ENCODE measurements at regions not wholly inside any gene's neighbourhood (a gene's known extent, or its start where the extent isn't known, plus 50 kb on each side); places are given as distances from the start of the nearest gene placed in this dataset.

DNA sequence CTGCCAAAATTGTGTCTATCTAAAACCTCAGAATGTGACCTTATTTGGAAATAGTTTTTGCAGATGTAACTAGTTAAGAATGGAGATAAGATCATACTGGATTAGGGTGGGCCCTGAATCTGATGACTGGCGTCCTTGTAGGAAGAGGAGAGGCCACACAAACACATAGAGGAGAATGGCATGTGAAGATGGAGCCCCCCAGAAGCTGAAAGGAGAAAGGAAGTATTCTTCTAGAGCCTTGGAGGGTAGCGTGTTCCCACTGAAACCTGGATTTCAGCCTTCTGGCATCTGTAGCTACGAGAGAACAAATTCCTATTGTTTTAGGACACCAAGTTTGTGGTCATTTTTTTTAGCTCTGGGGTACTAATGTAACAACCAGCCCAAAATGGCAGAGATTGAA is 423.0 kb upstream of the TPM1 start:
- no peak for DNase-seq

DNA sequence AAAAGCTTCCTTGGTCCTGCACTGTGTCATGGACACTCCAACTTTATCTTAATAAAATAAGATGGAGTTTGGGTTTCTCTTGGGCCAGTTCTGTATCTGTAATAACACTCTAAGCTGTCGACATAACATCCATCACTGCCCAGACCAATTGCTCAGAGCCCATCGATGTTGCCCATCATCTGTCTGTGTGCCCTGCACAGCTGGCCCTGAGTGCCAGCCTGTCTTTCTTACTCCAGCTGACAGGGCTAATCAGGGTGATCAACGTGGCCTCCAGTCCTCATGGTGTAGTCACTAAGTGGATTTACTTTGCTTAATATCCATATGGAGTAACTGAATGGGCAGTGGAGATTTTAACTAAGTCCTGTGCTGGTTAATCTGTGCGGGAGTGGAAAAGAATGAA is 419.8 kb upstream of the TPM1 start:
- no peak for DNase-seq

- DNase-seq, result no peak
Observed at GRCh38 chr15:62624547-62625378, 417.8 kb upstream of the TPM1 start.

DNA sequence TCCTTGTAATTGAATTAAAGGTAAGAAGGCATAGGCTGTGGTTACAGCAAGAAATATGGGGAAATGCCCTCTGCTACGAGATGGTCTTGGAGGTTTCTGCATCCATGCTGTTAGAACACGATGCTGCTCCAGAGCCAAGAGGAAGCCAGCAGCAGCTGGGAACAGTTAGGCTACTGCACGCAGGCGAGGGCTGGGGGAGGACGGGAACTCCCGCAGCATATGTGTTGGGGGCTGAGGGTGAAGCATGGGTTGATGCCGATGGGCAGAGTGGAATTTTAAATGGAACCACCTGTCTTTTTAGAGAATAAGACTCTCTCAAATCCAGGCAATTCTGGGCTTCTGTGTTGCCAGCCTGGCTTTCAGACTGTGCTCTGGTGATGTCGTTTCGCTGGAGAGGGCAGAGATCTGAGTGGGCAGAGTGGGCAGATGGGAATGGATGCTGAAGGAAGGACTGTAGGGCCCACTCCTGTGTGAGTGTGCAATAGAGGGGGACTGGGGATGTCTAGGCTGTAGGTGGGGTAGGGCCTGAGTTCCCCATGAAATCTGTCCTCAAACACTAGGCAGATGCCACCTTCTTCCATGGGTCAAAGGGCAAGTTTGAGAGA is 417.0 kb upstream of the TPM1 start:
- DNase-seq, result no peak

GRCh38 chr15:62626903-62627302 is 415.6 kb upstream of the TPM1 start:
- no peak for DNase-seq

GRCh38 chr15:62631076-62631724 is 411.3 kb upstream of the TPM1 start:
- no peak for DNase-seq

DNA sequence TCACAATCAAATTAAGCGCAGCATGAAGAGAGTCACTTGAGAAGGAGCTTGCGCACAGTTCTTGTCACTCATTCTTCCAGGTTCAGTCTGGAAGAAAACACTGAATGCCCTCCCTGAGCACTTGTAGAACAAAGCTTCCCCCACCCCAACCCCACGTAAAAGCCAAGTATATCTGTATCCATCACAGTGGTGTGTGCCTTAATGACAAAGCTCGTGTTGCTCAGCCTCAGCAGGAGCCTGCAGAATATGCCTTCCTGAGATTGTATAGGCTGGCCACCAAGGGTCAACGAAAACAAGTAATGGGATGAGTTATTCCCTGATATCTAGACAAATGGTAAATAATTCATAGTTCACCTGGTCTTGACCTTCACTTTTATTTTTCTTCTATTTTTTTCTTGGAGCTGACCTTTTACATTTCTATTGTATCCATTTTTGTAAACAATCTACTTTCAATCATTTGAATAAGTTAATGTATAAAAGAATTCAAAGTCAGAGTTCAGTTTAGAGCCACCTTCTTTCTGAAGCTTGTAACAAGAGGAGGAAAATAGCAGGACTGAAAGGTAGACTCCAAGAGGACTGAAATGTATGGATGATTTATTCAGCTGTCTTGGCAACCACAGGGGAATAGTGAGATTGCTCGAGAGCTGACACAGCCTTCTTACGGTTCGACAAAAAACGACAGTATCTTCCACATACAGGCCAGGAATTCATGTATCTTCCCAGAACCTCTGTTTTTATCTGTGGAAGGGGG is 405.5 kb upstream of the TPM1 start:
- peak; percentile 26 for DNase-seq

DNA sequence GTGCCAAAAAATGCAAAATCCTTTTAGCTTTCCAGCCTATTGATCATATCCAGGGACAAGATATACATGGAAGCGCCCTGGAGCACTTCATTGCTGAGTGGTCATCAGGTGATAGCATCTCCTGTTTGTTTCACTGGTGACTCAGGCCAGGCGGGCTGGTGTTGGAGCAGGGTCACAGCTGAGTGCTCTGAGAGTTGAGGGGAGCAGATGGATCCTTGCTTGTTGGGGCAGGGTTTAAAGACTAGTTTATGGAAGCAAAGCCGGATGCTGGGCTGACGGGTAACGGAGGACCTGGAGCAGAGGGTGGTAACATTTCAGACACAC is 405.0 kb upstream of the TPM1 start:
- DNase-seq, result no peak

GRCh38 chr15:62637950-62638619 is 404.5 kb upstream of the TPM1 start:
- no peak for DNase-seq

- no peak for DNase-seq
Observed at GRCh38 chr15:62639432-62639831, 403.1 kb upstream of the TPM1 start.

- DNase-seq, result no peak
Observed at GRCh38 chr15:62639906-62640605, 402.5 kb upstream of the TPM1 start.

GRCh38 chr15:62641825-62642224 is 400.7 kb upstream of the TPM1 start:
- no peak for DNase-seq

DNA sequence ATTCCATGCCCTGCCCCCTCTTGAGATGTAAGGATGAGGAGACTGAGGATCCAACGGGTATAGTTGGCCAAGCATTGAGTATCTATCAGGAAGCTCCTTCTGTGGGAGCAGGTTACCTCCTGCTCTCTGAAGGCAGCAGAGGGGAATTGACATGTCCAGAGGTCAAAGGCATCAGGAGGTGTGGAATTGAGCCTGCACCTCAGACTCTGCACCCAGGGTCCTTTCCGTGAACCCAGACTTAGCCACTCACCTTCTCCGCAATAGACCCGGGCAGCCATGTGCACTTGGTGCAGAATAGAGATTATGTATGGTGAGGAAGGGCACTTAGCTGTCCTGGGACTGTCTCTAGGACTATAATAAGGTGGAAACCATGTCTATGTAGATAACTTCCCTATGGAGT is 399.0 kb upstream of the TPM1 start:
- no peak for DNase-seq

- no peak for DNase-seq
Observed at GRCh38 chr15:62644216-62644888, 398.2 kb upstream of the TPM1 start.

- peak; percentile 45 for DNase-seq
Observed at GRCh38 chr15:62644889-62645742, 397.4 kb upstream of the TPM1 start.

DNA sequence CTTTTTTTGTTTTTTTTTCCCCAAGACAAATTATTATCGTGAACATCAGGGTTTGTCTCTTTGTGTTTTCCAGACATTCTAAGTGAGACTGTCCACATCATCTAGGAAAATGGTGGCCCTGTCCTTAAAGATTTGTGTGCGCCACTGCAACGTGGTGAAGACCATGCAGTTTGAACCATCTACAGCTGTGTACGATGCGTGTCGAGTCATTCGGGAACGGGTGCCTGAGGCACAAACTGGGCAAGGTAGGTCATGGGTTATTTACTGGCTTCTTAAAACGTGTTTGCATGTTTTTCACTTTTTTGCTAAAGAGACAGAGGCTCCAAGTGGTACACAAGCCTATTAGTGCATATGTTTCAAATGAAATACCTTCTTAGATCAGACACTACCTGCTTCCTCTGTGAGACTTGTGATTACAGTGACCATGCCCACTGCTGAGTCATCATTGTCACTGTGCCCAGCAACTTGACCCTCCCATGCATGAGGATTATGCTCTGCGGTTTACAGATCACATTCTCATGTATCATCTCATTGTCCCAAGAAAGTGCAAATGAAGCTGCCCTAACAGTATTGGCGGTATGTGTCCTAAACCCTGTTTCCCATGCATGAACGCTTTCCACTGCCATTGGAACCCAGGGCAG is 395.2 kb upstream of the TPM1 start:
- no peak for DNase-seq

GRCh38 chr15:62647843-62648505 is 394.6 kb upstream of the TPM1 start:
- DNase-seq, result no peak

DNA sequence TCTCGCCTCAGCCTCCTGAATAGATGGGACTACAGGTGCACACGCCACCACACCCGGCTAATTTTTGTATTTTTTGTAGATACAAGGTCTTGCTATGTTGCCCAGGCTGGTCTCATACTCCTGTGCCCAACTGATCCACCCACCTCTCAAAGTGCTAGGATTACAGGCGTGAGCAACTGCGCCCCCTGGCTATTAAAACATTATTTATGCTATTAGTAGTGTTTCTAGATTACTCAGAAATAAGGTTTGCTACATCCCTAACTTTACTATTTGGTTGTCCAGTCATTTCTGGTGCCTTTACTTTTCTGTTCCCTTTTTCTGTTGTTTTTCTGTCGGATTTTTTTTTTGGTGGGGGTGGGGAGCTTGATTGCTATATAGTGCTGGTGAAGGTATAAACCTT is 393.6 kb upstream of the TPM1 start:
- DNase-seq, result no peak

DNA sequence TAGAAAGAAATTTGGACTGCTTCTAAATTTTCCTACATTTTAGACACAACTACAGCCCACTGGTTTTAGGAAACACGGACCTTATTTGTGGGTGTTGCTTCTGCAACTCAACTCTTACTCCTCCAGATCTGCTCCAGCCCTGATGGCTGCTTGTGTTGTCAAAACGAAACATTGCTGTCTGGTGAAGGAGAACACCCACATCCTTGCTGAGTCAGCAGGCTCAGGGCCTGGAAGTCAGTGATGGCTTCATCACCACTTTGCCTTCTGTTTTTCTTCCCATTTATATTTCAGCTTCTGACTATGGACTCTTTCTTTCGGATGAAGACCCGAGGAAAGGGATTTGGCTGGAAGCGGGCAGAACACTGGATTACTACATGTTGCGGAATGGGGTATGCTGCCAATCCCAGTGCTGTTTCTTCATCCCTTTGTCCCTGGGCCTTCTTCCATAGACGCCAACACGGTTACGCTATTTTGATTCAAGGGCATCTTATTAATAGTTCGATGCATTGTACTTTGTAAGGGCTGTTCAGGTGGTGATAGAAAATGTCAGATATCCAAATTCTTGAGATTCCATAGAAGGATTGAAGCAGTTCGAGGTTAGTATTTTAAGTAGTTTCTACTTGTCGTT is 392.6 kb upstream of the TPM1 start:
- no peak for DNase-seq

Measured in NCI-H526 treated with DMSO at 0.1 percent for 48 hours (cell line).